ENCODE measurements at regions not wholly inside any gene's neighbourhood (a gene's known extent, or its start where the extent isn't known, plus 50 kb on each side); places are given as distances from the start of the nearest gene placed in this dataset.

- intact Hi-C loops (cut with DNase I; ENCODE audit: low total_unique reads) = no loop called here
- 57 to 58% methylated on average over 2 of the region's 2 CpGs for WGBS, 2 donors
- DNase-seq (ENCODE audit: low spot score in 2 of 2) = no peak
- TF ChIP-seq POLR2A (IDR thresholded peaks at IDR 0.05) (no peak), CTCF (IDR thresholded peaks at IDR 0.05) (no peak)
- no peak overlapping the region for H3K4me3 ChIP-seq (ENCODE audit: low read depth, poor library complexity, severe bottlenecking)
Measured at GRCh38 chr2:18422432-18423165, 137.9 kb downstream of the RDH14 start.

- 20 to 35% methylated on average over 2 of the region's 2 CpGs for WGBS, 2 donors
- peak in 1 of 2 donors; percentile 65 for DNase-seq (ENCODE audit: low spot score in 2 of 2)
- no peak for TF ChIP-seq POLR2A (IDR thresholded peaks at IDR 0.05)
- TF ChIP-seq CTCF (IDR thresholded peaks at IDR 0.05) = no peak
- intact Hi-C loops (cut with DNase I; ENCODE audit: low total_unique reads) = no loop called here
- H3K4me3 ChIP-seq (ENCODE audit: low read depth, poor library complexity, severe bottlenecking) = no peak overlapping the region
Measured at GRCh38 chr2:18413676-18414396, 146.6 kb downstream of the RDH14 start.

- TF ChIP-seq CTCF (IDR thresholded peaks at IDR 0.05) (no peak), POLR2A (IDR thresholded peaks at IDR 0.05) (no peak)
- intact Hi-C loops (cut with DNase I; ENCODE audit: low total_unique reads) = no loop called here
- no peak overlapping the region for H3K4me3 ChIP-seq (ENCODE audit: low read depth, poor library complexity, severe bottlenecking)
- WGBS, 2 donors = 56 to 60% methylated on average over 3 of the region's 3 CpGs
- no peak for DNase-seq (ENCODE audit: low spot score in 2 of 2)
Measured at GRCh38 chr2:18412980-18413675, 147.3 kb downstream of the RDH14 start.

GRCh38 chr2:18411626-18412025 is 148.8 kb downstream of the RDH14 start:
- intact Hi-C loops (cut with DNase I; ENCODE audit: low total_unique reads) = no loop called here
- DNase-seq (ENCODE audit: low spot score in 2 of 2) = no peak
- 58 to 67% methylated on average over 1 of the region's 1 CpG for WGBS, 2 donors
- TF ChIP-seq POLR2A (IDR thresholded peaks at IDR 0.05) (no peak), CTCF (IDR thresholded peaks at IDR 0.05) (no peak)
- no peak overlapping the region for H3K4me3 ChIP-seq (ENCODE audit: low read depth, poor library complexity, severe bottlenecking)

- WGBS, 2 donors = 57 to 81% methylated on average over 1 of the region's 1 CpG
- H3K4me3 ChIP-seq (ENCODE audit: low read depth, poor library complexity, severe bottlenecking) = no peak overlapping the region
- no peak for TF ChIP-seq CTCF (IDR thresholded peaks at IDR 0.05)
- no peak for TF ChIP-seq POLR2A (IDR thresholded peaks at IDR 0.05)
- intact Hi-C loops (cut with DNase I; ENCODE audit: low total_unique reads) = no loop called here
- DNase-seq (ENCODE audit: low spot score in 2 of 2) = no peak
Measured at GRCh38 chr2:18410543-18410942, 149.9 kb downstream of the RDH14 start.
